NCI-H1092 treated with DMSO at 0.1 percent for 48 hours (cell line): ENCODE measurements at regions not wholly inside any gene's neighbourhood (a gene's known extent, or its start where the extent isn't known, plus 50 kb on each side); places are given as distances from the start of the nearest gene placed in this dataset.

Experiments used
- DNase-seq: peaks from one replicate; lab custom pipeline; 2025; lab: John Stamatoyannopoulos, UW

GRCh38 chr1:232383455-232384123 is 246.3 kb downstream of the SIPA1L2 start:
- DNase-seq: no peak

- DNase-seq: no peak
Observed at GRCh38 chr1:232382671-232383070, 247.3 kb downstream of the SIPA1L2 start.

- DNase-seq: peak; percentile 10
Observed at GRCh38 chr1:232381394-232382100, 248.4 kb downstream of the SIPA1L2 start.

- no peak for DNase-seq
Observed at GRCh38 chr1:232380596-232380995, 249.3 kb downstream of the SIPA1L2 start.

GRCh38 chr1:232380131-232380530 is 249.8 kb downstream of the SIPA1L2 start:
- no peak for DNase-seq

- DNase-seq: no peak
Observed at GRCh38 chr1:232379063-232379434, 250.9 kb downstream of the SIPA1L2 start.

GRCh38 chr1:232378266-232379062 is 251.5 kb downstream of the SIPA1L2 start:
- DNase-seq: peak; percentile 78

GRCh38 chr1:232377494-232377770 is 252.5 kb downstream of the SIPA1L2 start:
- no peak for DNase-seq

GRCh38 chr1:232376632-232377493 is 253.1 kb downstream of the SIPA1L2 start:
- DNase-seq: no peak

- DNase-seq: no peak
Observed at GRCh38 chr1:232372841-232373440, 257.0 kb downstream of the SIPA1L2 start.

GRCh38 chr1:232372431-232372830 is 257.5 kb downstream of the SIPA1L2 start:
- no peak for DNase-seq

- no peak for DNase-seq
Observed at GRCh38 chr1:232369451-232370296, 260.3 kb downstream of the SIPA1L2 start.

GRCh38 chr1:232368821-232369321 is 261.1 kb downstream of the SIPA1L2 start:
- no peak for DNase-seq

- DNase-seq: no peak
Observed at GRCh38 chr1:232367293-232367692, 262.6 kb downstream of the SIPA1L2 start.

GRCh38 chr1:232364654-232365382 is 265.1 kb downstream of the SIPA1L2 start:
- DNase-seq: no peak

- DNase-seq: no peak
Observed at GRCh38 chr1:232363008-232363407, 266.9 kb downstream of the SIPA1L2 start.

- DNase-seq: no peak
Observed at GRCh38 chr1:232357416-232357815, 272.5 kb downstream of the SIPA1L2 start.

GRCh38 chr1:232355162-232356006 is 274.5 kb downstream of the SIPA1L2 start:
- DNase-seq: no peak

- DNase-seq: no peak
Observed at GRCh38 chr1:232353001-232353400, 276.9 kb downstream of the SIPA1L2 start.
